ENCODE measurements at regions not wholly inside any gene's neighbourhood (a gene's known extent, or its start where the extent isn't known, plus 50 kb on each side); places are given as distances from the start of the nearest gene placed in this dataset.

- CTCF ChIA-PET (ENCODE audit: unreplicated experiment): interaction anchor here (0.6 kb wide), 1 partner anchor 194 kb away, joined by 5 read pairs; no protein-coding TSS in a partner anchor
Observed at GRCh38 chr13:44241638-44242037, 132.0 kb upstream of the SERP2 start.

DNA sequence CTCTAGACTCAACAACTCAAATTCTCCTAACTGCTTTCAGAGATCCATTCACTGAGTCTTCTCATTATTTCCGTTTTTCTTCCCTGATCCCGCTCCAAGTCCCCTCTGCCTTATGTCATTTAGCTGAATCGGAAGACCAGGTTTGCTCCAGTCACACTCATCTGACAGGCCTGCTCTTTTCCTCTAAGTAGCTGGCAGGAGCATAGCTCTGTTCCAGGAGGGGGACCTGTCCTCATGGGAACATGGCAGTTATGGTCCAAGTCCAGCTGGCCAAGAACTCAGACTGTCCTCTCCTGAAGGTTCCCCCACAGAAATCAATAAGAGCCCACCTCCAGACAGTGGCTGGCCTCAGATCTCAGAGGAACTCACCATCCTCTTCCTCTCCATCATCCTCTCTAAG is 130.9 kb upstream of the SERP2 start:
- Histone ChIP-seq H3K4me2 (ENCODE audit: low read length) (peak overlapping the region; percentile 43), H4K20me1 (ENCODE audit: insufficient read depth, low read length) (no peaks in the 10 kb centered on the region), H3K27ac (ENCODE audit: low read depth, low read length, poor library complexity, severe bottlenecking) (peak overlapping the region; percentile 51), H3K79me2 (ENCODE audit: insufficient read depth, low read depth, low read length) (no peaks in the 10 kb centered on the region), H3K4me1 (ENCODE audit: insufficient read depth, low read length, poor library complexity, severe bottlenecking) (peaks cover 38% of the 10 kb centered on the region), H3K9me2 (ENCODE audit: insufficient read depth, low read length) (no peaks in the 10 kb centered on the region), H3K4me3 (ENCODE audit: low read depth, low read length, poor library complexity, severe bottlenecking) (no peak overlapping the region), H3K9me3 (ENCODE audit: low read length) (no peaks in the 10 kb centered on the region), H2AFZ (ENCODE audit: low read length) (peak overlapping the region; percentile 68; the same call in 1 of the 2 replicates), H3K36me3 (ENCODE audit: insufficient read depth, low read length) (no peaks in the 10 kb centered on the region)
- no TSS peak for BruUV-seq (replicated peaks)
- ChIA-PET CTCF (ENCODE audit: unreplicated experiment) (interaction anchor here (1.0 kb wide), 2 partner anchors 17 to 194 kb away, joined by 3 read pairs; no protein-coding TSS in a partner anchor), POLR2A (interaction anchor here (0.6 to 1.0 kb wide), 3 partner anchors 32 to 350 kb away, joined by 4 read pairs; no protein-coding TSS in a partner anchor)
- no peak for DNase-seq (ENCODE audit: low spot score)
- intact Hi-C loops (cut with micrococcal nuclease; ENCODE audit: unreplicated experiment): loop anchor here (1.0 to 10.0 kb wide), 3 partner anchors 34 to 338 kb away; no protein-coding TSS in a partner anchor
- TF ChIP-seq EZH2phosphoT487 (IDR thresholded peaks at IDR 0.05; ENCODE audit: borderline replicate concordance, low read depth, low read length) (no peak), CTCF (conservative IDR thresholded peaks at IDR 0.05; ENCODE audit: low read length) (no peak)

More at GRCh38 chr13:44241638-44242037, 132.0 kb upstream of the SERP2 start:
- H3K36me3 ChIP-seq (ENCODE audit: insufficient read depth, low read length): no peaks in the 10 kb centered on the region
- no peak overlapping the region for H3K27ac ChIP-seq (ENCODE audit: low read depth, low read length, poor library complexity, severe bottlenecking)
- H3K4me1 ChIP-seq (ENCODE audit: insufficient read depth, low read length, poor library complexity, severe bottlenecking): peaks cover 38% of the 10 kb centered on the region
- no peaks in the 10 kb centered on the region for H3K9me2 ChIP-seq (ENCODE audit: insufficient read depth, low read length)
- POLR2A ChIA-PET: interaction anchor here (0.5 to 1.7 kb wide), 3 partner anchors 33 to 195 kb away, joined by 3 to 6 read pairs (median 3); no protein-coding TSS in a partner anchor
- TF ChIP-seq CTCF (conservative IDR thresholded peaks at IDR 0.05; ENCODE audit: low read length) (no peak), EZH2phosphoT487 (IDR thresholded peaks at IDR 0.05; ENCODE audit: borderline replicate concordance, low read depth, low read length) (no peak)
- intact Hi-C loops (cut with micrococcal nuclease; ENCODE audit: unreplicated experiment): loop anchor here (10.0 kb wide), 1 partner anchor 337 kb away; no protein-coding TSS in a partner anchor
- H3K4me3 ChIP-seq (ENCODE audit: low read depth, low read length, poor library complexity, severe bottlenecking): no peak overlapping the region
- no peaks in the 10 kb centered on the region for H4K20me1 ChIP-seq (ENCODE audit: insufficient read depth, low read length)
- H3K79me2 ChIP-seq (ENCODE audit: insufficient read depth, low read depth, low read length): no peaks in the 10 kb centered on the region
- peak overlapping the region; percentile 44; the same call in 1 of the 2 replicates for H2AFZ ChIP-seq (ENCODE audit: low read length)
- no TSS peak for BruUV-seq (replicated peaks)
- no peak overlapping the region for H3K4me2 ChIP-seq (ENCODE audit: low read length)
- DNase-seq (ENCODE audit: low spot score): no peak
- H3K9me3 ChIP-seq (ENCODE audit: low read length): no peaks in the 10 kb centered on the region

All from OCI-LY7 (cell line).